GM19035 (cell line): ENCODE measurements at regions not wholly inside any gene's neighbourhood (a gene's known extent, or its start where the extent isn't known, plus 50 kb on each side); places are given as distances from the start of the nearest gene placed in this dataset.

Experiments
- ATAC-seq: cut with Tn5 transposase; IDR thresholded peaks from one replicate; pipeline ENCODE4 v1.9.1; 2021; ENCODE audit not compliant: unreplicated experiment

DNA sequence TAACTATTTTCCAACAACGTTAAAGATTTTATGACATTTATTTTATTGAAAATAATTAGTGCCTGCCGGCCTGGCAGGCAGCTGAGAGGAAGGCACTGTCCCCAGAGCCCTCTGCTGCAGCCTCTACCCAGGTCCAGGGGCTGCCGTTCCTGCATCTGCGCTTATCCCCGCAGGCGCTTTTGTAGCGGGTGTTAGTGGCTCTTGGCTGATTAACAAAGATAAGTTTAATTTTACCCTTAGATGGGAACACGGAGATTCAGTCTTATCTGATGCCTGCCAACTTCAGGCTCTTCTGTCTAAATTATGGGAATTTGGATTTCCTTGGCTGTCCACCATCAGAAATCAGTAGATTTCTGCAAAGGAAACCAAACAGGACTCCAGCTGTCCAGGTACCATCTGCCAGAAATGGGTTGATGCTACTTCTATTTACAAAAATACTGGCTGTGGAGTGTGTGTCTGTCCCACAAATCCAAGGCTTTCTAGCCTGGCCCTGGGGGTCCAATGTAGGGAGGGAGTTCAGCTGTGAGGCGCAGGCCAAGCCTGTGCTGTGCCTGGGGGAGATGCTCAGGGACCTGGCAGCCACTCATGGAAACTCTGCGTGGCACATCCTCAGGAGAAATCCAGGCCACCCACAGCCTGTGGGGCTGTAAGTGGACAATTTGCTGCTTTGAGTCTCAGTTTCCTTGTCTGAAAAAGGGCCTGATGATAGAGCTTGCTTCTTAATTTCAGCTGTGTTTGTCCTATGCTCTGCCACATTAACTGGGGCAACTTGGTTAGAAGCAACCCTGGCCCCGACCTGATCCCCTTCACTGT is 62.0 kb upstream of the IGFBP3 start:
- no peak for ATAC-seq

DNA sequence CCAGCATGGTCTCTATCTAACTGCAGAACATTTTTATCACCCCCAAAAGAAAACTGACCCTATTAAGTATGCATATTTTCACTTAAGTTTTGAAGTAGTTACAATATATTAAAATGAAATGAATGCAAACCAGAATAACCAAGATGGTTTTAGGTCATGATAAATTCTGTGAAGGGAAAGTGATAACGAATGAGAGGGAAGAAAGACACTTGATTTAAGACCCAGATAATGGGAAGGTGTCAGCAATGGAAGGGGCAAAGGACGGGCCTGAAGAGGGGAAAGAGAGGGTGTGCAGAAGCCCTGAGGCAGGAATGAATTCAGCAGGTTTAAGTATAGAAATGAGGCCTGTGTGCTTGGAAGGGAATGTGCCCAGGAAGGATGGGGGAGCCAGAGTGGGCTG is 61.1 kb upstream of the IGFBP3 start:
- no peak for ATAC-seq

DNA sequence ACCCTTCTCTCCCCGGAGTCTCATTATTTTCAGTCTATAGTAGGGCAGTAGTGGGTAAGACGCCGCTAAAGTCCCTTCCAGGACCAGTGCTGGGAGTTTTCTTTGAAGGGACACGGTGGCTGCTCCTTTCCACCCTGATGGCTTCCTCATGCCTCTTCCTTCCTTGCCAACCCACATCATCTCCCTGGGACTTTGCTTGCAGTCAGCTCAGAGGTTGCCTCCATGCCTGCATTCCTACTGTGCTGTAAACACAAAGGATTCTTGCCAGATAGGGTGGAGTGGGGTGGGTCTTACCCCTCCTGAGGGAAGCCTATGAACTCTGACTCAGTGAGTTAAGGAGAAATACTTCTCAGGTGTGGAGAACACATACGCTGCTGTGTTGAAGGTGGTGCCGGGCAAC is 59.9 kb upstream of the IGFBP3 start:
- no peak for ATAC-seq

DNA sequence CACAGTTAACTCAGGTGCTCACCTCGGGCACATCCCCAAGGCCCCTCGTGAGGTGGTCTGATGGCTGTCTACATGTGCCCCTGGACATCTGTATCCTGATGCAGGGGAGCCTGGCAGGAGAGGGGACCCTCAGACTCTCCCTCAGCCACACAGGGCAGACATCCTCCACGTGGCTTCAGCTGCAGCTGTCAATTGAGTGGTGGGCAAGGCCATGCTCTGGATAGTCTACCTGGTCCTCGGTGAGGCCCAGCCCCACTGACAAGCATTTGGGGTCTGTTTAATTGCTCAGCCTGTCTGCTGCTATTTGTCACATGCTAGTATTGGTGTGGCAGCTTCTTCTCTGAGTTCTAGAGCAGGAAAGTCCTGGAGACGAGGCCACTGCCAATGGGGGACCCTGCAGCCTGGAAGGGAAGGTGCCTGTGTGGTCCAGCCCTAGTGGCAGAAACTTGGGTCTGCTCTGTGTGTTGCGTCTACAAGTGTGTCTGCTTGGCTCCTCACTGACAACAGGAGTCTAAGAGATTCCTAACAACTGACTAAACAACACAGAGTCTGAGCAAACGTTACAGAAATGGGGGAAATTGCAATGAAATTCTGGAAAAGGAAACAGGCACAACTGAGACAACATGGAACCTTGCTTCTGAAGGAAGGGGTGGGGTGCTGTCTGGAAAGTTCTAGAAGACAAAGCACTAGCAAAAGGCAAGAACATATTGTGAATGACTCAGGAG is 59.3 kb upstream of the IGFBP3 start:
- ATAC-seq, result no peak

DNA sequence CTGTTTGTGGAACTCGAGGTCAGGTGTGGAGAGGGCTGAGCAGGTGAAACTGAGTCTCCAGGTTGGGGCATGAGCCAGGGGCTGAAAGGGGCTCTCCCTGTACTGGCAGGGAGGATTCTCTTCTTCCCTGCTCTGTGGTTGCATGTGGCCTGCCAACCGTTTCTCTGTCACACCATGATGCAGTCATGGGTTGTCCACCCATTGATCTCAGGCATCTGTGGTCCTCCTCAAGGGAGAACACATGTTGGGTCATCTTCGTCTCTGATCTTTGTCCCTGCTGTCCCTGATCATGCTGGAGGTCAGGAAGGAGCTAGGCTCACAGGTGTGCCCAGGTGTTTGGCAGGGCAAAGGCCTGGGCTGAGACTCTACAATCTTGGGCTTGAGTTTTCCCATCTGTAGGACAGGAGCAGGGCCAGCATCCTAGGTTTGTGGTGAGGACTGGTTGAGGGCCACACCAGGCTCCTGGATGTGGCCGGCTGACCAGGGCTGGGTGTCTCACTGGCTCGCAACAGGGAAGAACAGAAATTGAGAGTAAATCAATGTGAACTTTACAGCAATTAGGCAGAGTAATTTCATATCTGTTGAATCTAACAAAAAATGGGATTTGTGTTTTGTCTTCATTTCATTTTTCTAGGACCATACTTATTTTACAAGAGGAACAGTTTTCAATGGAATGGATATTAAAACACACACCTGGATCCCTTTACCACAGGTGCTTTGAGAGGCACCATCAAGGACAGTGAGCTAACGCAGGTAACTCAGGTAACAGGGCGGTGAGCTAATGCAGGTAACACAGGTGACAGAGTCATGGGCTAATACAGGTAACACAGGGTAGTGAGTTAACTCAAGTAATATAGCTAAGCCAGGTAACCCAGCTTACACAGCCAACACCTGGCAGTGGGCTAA is 58.5 kb upstream of the IGFBP3 start:
- ATAC-seq, result no peak

DNA sequence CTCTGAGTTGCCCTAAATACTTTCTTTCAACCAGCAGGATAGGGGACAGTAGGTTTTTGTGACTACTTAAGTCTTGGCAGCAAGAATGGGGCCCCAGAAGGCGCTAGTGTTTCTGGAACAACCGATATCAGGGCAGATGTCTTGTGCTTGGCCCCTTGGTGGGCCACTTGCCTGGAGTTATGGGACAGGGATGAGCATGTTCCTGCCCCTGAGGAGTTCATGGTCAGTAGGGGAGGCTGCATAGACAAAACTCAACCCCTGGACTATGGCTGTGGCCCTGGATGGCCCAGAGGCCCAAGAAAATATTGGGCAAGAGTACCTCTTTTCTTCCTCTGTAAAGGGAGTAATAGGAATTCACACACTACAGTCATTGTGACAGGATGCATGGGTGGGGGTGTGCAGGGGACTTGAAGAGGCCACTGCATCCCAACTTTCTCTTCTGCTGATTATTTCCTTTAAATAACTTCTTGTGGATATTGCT is 57.7 kb upstream of the IGFBP3 start:
- ATAC-seq, result no peak

DNA sequence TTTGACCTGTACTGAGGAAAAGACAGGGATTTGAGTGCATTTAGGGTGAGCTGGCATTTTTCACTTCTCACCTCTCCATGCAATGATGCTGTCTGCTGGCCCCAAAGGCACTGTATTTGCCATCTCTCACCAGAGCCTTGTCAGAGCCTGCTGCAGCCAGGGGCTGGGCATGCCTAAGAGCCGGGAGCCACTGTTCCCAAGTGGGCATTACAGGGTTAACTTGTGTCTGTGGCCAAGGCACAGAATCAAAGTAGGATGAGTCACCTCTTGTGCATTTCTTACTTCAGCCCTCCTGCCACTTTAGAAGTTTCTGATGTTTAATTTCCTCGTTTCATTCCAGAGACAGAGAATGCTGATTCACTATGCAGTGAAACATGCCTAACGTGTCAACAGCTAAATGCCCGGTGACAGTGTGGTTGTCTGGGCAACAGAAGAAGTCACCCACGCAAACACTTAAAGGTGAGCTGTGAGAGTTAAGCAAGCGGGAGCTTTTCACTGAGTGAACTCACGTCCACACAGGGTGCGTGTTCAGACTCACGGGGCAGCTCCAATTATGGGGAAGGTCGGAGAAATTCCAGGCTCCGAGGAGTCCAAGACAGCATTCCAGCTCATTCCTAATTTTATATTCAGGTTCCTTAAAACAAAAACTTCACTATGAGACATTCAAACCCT is 57.1 kb upstream of the IGFBP3 start:
- no peak for ATAC-seq

DNA sequence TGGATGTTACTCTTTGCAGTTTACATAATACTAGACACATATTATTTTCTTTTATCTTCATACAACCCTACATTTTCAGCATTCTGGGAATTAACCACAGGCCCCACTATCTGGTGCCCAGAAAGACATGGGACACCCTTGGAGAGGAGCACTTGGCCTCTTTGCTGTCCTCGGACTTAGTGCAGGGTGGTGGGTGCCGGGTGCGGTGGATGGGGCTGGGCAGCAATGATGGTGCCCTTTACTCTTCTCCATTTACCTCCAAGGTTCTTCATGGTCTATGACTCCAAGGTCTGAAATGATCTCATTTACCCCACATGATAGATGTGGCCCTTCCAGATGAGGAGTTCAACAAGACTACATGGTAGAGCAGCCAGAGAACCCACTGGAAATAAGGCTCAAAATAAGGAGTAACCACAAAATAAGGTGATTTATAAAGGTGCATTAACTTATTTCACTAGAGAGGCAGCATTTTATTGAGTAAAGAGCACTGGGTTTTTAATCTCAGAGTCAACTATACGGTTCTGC is 56.2 kb upstream of the IGFBP3 start:
- ATAC-seq, result no peak

DNA sequence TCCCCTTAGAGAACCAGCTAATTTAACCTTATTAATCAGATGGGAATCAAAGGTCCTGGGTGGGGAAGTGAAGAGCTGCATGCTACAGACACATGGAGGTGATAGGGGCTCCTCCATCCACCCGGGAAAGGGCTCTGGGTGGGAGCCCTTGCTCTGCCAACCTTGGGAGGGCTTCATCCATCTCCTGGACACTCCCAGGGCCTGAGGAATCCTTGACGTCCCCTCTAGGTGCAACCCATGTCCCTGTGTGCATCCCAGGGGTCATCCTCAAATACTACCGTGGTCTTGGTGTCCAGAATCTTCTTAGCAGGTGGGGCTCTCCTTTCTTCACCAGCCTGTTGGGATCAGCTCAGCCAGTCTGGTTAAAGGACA is 55.4 kb upstream of the IGFBP3 start:
- ATAC-seq, result no peak

DNA sequence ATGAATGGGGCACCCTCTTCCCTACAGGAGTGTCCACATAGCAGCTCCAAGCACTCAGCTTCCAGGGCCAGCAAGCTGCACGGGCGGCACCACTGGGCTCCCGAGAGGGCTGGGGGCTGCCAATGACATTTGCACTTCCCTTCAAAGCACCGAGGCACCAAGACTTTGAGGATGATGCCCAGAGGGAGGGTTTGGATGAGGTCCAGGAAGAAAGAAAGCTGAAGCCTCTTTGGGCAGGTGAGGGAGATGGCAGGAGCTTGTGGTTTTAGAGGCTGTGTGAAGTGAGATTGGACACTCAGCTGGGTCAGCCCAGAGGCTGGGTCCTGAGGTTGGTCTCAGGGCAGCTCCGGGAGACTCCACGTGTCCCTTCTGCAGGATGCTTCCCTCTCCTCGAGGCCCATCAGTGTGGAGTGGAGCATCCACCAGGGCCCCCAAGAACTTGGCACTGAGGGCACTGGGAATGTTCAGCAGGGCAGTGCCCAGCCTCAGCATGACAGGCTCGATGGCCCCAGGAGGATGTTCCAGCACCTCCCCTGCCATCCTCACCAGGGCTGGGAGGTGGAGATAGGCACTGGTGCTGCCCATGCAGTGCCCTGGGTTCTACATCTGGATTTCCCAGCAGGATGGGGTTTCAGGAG is 54.9 kb upstream of the IGFBP3 start:
- no peak for ATAC-seq

DNA sequence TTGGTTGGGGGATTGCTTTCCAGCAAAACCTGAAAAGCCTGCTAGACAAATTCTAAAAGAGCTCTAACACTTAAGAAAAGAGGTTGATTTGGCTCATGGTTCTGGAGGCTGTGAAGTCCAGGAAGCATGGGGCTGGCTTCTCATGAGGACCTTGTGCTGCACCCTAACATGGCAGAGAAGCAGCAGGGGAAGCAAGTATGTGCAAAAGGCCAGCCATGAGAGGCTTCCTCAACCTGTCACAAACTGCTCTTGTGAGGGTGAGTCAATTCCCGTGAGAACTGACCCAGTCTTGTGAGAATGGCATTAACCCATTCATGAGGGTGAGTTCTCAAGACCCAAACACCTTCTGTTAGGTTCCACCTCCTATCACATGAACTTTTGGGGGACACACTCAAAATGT is 54.3 kb upstream of the IGFBP3 start:
- ATAC-seq, result no peak

DNA sequence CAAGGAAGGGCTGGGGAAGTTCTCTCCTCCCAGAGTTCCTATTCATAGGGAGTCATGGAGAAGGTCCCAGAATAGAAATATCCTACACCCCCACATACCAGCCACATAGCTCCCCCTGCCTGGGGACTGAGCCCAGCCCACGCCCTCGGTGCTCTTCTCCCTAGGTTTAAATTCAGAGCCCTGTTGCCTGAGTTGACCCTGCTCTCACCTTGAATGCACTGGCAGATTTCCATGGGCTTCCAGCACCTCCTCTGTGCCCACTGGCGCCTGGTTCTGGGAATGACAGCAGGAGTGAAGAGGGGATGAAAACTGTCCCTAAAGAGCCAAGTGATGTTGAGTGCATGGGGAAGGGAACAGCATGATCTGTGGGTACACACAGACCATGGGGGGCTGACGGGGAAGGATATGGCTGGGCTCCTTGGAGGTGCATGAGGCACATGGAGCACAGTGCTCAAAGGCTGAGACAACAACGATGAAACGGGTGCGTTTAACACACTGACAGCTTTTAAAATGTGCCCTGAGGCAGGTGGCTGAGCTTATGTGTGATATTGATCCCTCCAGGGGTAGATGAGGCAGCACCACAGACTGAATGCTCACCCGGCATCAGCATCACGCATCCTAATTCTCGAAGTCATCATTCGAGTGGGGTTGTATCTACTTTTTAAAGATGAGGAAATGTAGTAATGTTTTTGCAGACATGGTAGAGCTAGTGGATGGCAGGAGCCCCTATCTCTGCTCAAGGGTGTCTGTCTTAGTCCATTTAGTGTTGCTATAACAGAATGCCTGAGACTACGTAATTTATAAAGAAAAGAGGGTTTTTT is 53.7 kb upstream of the IGFBP3 start:
- no peak for ATAC-seq

DNA sequence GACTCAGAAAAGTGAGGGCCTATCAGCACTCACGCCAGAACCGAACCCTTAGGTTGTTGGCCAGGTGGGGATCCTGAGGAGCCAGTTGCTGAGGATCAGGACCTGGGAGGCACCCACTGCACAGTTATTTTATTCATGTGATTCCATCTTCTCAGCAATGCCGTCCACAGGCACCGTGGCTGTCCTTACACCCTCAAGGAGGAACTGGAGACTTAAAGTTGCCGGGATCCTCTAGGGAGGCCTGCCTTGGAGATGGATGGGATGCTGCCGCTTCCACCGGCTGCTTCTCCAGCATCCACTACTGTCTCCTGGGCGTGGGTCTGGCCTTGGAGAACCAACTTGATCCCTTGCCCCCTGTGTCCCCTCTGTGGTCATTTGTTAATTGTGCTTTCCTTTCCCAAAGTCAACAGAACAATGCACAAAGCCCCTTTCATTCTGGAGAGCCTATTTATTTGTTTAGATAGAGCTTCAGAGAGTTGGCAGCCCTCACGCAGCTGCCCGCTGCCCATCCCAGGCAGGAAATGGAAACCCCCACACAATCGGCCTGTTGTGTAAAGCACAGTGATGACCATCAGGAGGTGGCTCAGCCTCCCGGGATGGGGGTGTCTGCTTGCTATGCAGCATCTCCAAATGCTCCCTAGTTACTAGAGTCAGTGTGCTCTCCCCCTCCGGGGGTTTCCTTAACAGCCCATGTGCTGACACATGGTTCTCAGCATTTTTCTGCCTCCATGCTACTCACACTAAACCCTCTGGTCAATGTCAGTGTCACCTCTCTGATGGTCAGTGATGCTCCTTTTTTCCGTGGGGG is 52.9 kb upstream of the IGFBP3 start:
- ATAC-seq, result no peak

DNA sequence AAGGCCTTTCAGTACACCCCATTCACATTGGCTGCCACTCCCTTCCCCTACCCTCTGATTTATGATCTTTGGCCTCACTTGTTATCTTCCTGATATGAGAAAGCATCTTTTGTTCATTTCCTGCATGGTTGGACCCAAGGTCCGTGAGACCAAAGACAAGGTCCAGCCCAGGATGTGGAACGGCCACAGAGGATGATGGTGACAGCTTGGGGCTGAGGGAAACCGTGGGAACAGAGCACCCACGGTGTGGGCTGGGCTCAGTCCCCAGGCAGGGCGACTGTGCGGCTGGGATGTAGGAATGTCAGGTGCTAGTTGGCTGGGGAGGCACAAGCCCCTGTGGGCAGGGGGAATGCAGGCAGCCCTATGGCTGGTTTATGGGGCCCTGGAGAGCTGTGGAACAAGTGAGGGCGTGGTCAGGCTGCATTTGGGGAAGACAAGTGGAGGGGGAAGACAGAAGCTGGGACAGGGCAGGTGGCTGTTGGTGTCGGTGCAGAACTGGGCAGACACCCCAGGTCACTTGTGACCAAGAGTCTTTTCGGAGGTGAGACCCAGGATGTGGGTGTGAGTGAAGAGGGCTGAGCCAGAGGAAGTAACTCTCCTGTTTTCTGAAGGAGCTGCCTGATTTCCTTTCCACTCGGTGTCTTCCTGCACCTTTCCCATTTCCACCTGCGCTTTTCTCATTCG is 51.7 kb upstream of the IGFBP3 start:
- ATAC-seq, result no peak

DNA sequence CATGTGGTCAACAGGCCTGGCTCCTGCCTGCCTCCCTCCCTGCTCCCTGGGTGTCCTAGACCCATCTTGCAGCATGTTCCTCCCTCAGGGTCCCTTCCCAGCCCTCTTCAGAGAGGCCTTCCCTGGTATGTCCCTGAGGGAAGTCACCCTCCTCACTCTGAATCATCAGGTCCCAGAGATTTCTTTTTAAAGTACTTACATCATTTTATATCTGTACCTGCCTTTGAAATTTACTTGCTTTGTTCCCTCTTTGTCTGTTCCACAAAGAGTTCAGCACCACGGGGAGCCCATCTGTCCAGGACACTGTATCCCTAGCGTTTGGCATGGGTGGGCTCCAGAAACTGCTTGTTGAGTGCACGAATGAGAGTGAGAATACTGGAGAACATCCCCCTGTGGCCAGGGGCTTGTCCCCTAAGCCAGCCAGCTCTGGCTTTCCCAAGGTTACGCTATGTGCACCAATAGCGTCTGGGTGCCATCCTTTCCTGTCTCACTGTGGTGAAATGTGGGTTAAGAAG is 50.6 kb upstream of the IGFBP3 start:
- no peak for ATAC-seq

DNA sequence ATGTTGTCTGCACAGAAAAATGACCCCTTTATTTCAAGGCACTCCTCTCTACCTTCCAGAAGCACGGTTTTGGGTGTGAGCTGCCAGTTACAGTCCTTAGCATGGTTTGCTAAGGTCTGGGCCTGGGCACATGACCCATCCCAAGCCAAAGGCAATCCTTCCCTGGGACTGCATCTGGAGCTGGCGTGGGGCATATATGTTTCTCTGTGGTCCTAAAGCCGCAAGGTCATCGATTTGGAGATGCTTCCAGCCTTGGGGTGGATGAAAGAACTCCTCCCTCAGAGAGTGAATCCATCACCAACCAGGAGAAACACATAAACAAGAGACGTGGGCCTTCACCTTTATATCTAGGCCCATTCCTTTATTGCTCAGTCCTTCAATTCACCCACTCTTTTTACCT is 50.1 kb upstream of the IGFBP3 start:
- no peak for ATAC-seq
